Tibial nerve (tissue), 4 donors: ENCODE measurements at regions not wholly inside any gene's neighbourhood (a gene's known extent, or its start where the extent isn't known, plus 50 kb on each side); places are given as distances from the start of the nearest gene placed in this dataset.

Experiments used
- CTCF ChIP-seq, 5 experiments: fragments of 200-600 bp in 3 of 5; fragments of 450-650 bp in 2 of 5; sonication (generic) in 3 of 5; IDR thresholded peaks; one replicate each; pipeline ENCODE4 v1.5.1; 2016 to 2019; ENCODE audit warnings: antibody characterized with exemption in 5 of 5, mild to moderate bottlenecking in 3 of 5, moderate library complexity in 2 of 5
- EP300 ChIP-seq, 2 donors: sonication (generic); formaldehyde crosslinking; IDR thresholded peaks; one replicate each; pipeline ENCODE4 v1.6.1; 2017; ENCODE audit warnings: antibody characterized with exemption in 2 of 2, mild to moderate bottlenecking in 1 of 2
- POLR2A ChIP-seq, 2 donors: fragments of 450-650 bp; IDR thresholded peaks; one replicate each; pipeline ENCODE4 v1.6.1; 2017; ENCODE audit warnings: antibody characterized with exemption in 2 of 2, mild to moderate bottlenecking in 2 of 2, moderate library complexity in 2 of 2

- no peak for TF ChIP-seq CTCF (IDR thresholded peaks at IDR 0.05)
- no peak for TF ChIP-seq EP300 (IDR thresholded peaks at IDR 0.05)
- TF ChIP-seq POLR2A (IDR thresholded peaks at IDR 0.05) = no peak
These were observed 705.7 kb upstream of the RGS18 start for GRCh38 chr1:191452586-191452985.
